ENCODE measurements at regions not wholly inside any gene's neighbourhood (a gene's known extent, or its start where the extent isn't known, plus 50 kb on each side); places are given as distances from the start of the nearest gene placed in this dataset.
"Not testable (repeated sequence)": the region's sequence is repeated elsewhere in the genome, so short reads cannot be mapped to it uniquely, and the experiment has no call there.

DNA sequence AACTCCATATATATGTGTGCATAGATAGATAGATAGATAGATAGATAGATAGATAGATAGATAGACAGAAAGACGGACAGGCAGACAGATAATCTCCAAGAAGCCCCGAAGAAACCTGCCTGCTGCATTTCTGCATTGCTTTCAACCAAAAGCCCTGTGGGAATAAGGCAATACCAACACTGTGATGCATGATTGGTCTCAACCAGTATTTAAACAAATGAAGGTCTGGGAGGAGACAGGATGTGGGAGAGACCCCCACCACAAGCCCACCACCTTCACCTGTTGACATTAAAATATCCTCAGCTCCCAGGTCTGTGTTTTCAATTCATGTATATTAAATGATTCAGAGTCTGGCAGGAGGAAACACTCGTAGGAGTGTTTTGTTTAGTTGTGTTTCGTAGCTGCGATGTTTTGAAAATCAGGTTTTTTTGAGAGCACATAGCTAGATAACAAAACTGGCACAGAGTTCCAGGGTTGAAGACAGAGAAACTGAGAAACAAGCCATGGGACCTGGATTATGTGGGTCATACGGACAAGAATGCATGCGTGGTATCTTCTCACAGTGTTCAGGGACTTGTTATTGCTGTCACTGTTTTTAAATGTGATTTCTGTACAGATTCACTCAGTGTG is 200.7 kb upstream of the AHR start:
- Histone ChIP-seq H3K36me3 (replicated peaks; ENCODE audit: insufficient read depth, low read length) (no peaks in the 10 kb centered on the region), H3K79me2 (ENCODE audit: low read length) (no peaks in the 10 kb centered on the region), H3K27me3 (replicated peaks; ENCODE audit: insufficient read depth, low read length) (no peaks in the 10 kb centered on the region), H4K20me1 (ENCODE audit: insufficient read depth, low read length) (no peaks in the 10 kb centered on the region), H3K4me2 (ENCODE audit: low read depth, low read length) (no peak overlapping the region), H3K9me2 (replicated peaks; ENCODE audit: insufficient read depth, low read length) (no peaks in the 10 kb centered on the region), H3K27ac (ENCODE audit: low read length) (no peak overlapping the region), H3K4me1 (ENCODE audit: low read length) (no peaks in the 10 kb centered on the region), H3F3A (ENCODE audit: insufficient read depth, low read length) (no peaks in the 10 kb centered on the region), H3K4me3 (ENCODE audit: low read length) (no peak overlapping the region), H3K9ac (ENCODE audit: low read length) (no peak overlapping the region), H2AFZ (ENCODE audit: low read length) (no peak overlapping the region), H3K9me3 (replicated peaks; ENCODE audit: insufficient read depth, low read length) (no peaks in the 10 kb centered on the region)
- DNase-seq = no peak
- TF ChIP-seq, protein P1, sequence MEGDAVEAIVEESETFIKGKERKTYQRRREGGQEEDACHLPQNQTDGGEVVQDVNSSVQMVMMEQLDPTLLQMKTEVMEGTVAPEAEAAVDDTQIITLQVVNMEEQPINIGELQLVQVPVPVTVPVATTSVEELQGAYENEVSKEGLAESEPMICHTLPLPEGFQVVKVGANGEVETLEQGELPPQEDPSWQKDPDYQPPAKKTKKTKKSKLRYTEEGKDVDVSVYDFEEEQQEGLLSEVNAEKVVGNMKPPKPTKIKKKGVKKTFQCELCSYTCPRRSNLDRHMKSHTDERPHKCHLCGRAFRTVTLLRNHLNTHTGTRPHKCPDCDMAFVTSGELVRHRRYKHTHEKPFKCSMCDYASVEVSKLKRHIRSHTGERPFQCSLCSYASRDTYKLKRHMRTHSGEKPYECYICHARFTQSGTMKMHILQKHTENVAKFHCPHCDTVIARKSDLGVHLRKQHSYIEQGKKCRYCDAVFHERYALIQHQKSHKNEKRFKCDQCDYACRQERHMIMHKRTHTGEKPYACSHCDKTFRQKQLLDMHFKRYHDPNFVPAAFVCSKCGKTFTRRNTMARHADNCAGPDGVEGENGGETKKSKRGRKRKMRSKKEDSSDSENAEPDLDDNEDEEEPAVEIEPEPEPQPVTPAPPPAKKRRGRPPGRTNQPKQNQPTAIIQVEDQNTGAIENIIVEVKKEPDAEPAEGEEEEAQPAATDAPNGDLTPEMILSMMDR (IDR thresholded peaks at IDR 0.05; ENCODE audit: low read length) = no peak

DNA sequence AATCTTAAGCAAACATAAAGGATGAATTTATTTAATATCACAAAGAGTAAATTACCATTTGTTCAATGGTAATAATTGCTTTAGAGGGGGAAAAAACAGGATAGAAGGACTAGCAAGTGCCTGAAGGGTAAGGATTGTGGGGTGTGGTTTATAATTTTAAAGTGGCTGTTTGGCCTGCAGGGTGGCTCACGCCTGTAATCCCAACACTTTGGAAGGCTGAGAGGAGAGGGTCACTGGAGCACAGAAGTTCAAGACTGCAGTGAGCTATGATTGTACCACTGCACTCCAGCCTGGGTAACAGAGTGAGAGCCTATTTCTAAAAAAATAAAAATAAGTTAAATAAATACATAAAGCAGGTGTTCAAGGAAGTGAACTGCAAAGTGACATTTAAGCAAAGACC is 199.9 kb upstream of the AHR start:
- no peaks in the 10 kb centered on the region for H3F3A ChIP-seq (ENCODE audit: insufficient read depth, low read length)
- no peak overlapping the region for H2AFZ ChIP-seq (ENCODE audit: low read length)
- DNase-seq = no peak
- H3K4me2 ChIP-seq (ENCODE audit: low read depth, low read length) = no peak overlapping the region
- H3K79me2 ChIP-seq (ENCODE audit: low read length) = no peaks in the 10 kb centered on the region
- no peaks in the 10 kb centered on the region for H3K9me2 ChIP-seq (replicated peaks; ENCODE audit: insufficient read depth, low read length)
- H3K27me3 ChIP-seq (replicated peaks; ENCODE audit: insufficient read depth, low read length) = no peaks in the 10 kb centered on the region
- no peak overlapping the region for H3K9ac ChIP-seq (ENCODE audit: low read length)
- H3K36me3 ChIP-seq (replicated peaks; ENCODE audit: insufficient read depth, low read length) = no peaks in the 10 kb centered on the region
- TF ChIP-seq EZH2phosphoT487 (IDR thresholded peaks at IDR 0.05; ENCODE audit: low read length) (no peak), EZH2 (optimal IDR thresholded peaks at IDR 0.05; ENCODE audit: low read depth, low read length) (no peak)
- TF ChIP-seq, protein P1 (IDR thresholded peaks at IDR 0.05; ENCODE audit: low read length) = no peak
- H3K4me1 ChIP-seq (ENCODE audit: low read length) = no peaks in the 10 kb centered on the region
- no peaks in the 10 kb centered on the region for H3K9me3 ChIP-seq (replicated peaks; ENCODE audit: insufficient read depth, low read length)
- H3K4me3 ChIP-seq (ENCODE audit: low read length) = no peak overlapping the region
- no peak overlapping the region for H3K27ac ChIP-seq (ENCODE audit: low read length)
- H4K20me1 ChIP-seq (ENCODE audit: insufficient read depth, low read length) = no peaks in the 10 kb centered on the region

DNA sequence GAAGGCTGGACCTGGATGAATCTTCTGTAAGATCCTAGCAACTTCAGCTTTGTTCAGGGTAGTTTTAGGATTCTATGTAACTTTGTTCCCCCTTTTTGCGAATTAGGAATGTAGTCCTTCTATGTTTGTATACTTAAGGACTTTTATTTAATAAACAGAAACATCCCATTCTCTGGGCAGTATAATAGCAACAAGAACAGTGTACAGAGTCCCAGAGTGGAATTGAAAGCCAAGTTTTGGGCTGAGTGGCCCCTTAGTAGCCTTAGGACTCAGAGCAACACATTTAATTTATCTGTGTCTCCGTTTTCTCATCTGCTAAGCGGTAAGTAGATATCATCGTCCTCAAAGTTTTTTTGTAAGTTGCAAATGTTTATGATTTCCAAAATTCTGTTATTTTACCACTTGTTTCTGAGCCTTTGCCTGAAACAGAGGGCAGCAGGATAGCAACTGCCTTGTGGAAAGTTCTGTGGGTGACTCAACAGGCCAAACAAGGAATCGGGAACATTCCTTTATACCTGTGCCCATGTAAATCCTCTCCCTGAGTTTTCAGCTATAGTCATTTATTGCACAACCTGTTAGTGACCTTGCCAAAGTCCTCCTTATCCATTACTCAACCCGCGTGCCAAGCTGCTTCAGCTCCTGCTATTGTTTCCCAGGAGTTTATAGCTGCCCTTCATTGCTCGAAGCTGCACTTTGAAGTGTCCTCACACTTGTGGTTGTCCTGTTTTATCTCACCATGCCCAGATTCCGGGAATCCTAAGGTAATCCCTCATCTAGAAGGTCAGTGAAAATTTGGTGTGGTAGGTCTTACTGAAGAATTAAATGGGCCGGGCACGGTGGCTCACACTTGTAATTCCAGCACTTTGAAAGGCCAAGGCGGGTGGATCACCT is 199.1 kb upstream of the AHR start:
- no peak overlapping the region for H3K4me3 ChIP-seq (ENCODE audit: low read length)
- H2AFZ ChIP-seq (ENCODE audit: low read length) = no peak overlapping the region
- no peaks in the 10 kb centered on the region for H3K9me3 ChIP-seq (replicated peaks; ENCODE audit: insufficient read depth, low read length)
- TF ChIP-seq EZH2phosphoT487 (IDR thresholded peaks at IDR 0.05; ENCODE audit: low read length) (no peak), EZH2 (optimal IDR thresholded peaks at IDR 0.05; ENCODE audit: low read depth, low read length) (no peak)
- TF ChIP-seq, protein P1 (IDR thresholded peaks at IDR 0.05; ENCODE audit: low read length) = no peak
- no peaks in the 10 kb centered on the region for H3K27me3 ChIP-seq (replicated peaks; ENCODE audit: insufficient read depth, low read length)
- no peak overlapping the region for H3K27ac ChIP-seq (ENCODE audit: low read length)
- H3K4me1 ChIP-seq (ENCODE audit: low read length) = no peaks in the 10 kb centered on the region
- H3K4me2 ChIP-seq (ENCODE audit: low read depth, low read length) = no peak overlapping the region
- H3F3A ChIP-seq (ENCODE audit: insufficient read depth, low read length) = no peaks in the 10 kb centered on the region
- H3K9ac ChIP-seq (ENCODE audit: low read length) = no peak overlapping the region
- H4K20me1 ChIP-seq (ENCODE audit: insufficient read depth, low read length) = no peaks in the 10 kb centered on the region
- no peaks in the 10 kb centered on the region for H3K36me3 ChIP-seq (replicated peaks; ENCODE audit: insufficient read depth, low read length)
- H3K9me2 ChIP-seq (replicated peaks; ENCODE audit: insufficient read depth, low read length) = no peaks in the 10 kb centered on the region
- no peaks in the 10 kb centered on the region for H3K79me2 ChIP-seq (ENCODE audit: low read length)
- DNase-seq = no peak

DNA sequence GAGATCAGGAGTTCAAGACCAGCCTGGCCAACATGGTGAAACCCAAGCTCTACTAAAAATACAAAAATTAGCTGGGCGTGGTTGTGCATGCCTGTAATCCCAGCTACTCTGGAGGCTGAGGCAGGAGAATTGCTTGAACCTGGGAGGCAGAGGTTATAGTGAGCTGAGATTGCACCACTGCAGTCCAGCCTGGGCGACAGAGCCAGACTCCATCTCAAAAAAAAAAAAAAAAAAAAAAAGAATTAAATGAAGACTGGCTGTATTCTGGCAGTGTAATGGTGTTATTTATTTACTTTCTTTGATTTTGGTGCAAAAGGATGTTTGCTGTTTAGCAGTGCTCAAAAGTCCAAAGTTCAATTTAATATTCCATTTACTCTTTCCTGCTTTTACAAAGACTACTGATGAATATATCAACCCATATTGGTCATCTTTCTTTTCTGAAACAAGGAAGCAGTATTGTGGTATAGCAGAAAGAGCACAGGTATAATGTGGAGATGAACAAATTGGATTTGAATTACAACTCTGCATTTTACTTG is 198.4 kb upstream of the AHR start:
- H3K4me2 ChIP-seq (ENCODE audit: low read depth, low read length); H3F3A ChIP-seq (ENCODE audit: insufficient read depth, low read length); H3K9ac ChIP-seq (ENCODE audit: low read length); H3K9me2 ChIP-seq (replicated peaks; ENCODE audit: insufficient read depth, low read length); H3K4me3 ChIP-seq (ENCODE audit: low read length); H3K4me1 ChIP-seq (ENCODE audit: low read length); H3K9me3 ChIP-seq (replicated peaks; ENCODE audit: insufficient read depth, low read length); DNase-seq; H3K27ac ChIP-seq (ENCODE audit: low read length); H3K27me3 ChIP-seq (replicated peaks; ENCODE audit: insufficient read depth, low read length); H3K79me2 ChIP-seq (ENCODE audit: low read length); H4K20me1 ChIP-seq (ENCODE audit: insufficient read depth, low read length); H2AFZ ChIP-seq (ENCODE audit: low read length); H3K36me3 ChIP-seq (replicated peaks; ENCODE audit: insufficient read depth, low read length): not testable (repeated sequence)

Measured in MM.1S (cell line).